Prostate gland (tissue), 2 donors: ENCODE measurements at regions not wholly inside any gene's neighbourhood (a gene's known extent, or its start where the extent isn't known, plus 50 kb on each side); places are given as distances from the start of the nearest gene placed in this dataset.

Experiments
- CTCF ChIP-seq, 4 experiments: fragments of 200-600 bp in 2 of 4; fragments of 450-650 bp in 2 of 4; sonication (generic) in 2 of 4; IDR thresholded peaks; 1 replicate in 3 of 4; 2 replicates in 1 of 4; pipeline ENCODE4 v1.5.1; 2016 to 2019; ENCODE audit warnings: antibody characterized with exemption in 4 of 4, mild to moderate bottlenecking in 2 of 4, moderate library complexity in 2 of 4
- POLR2A ChIP-seq: fragments of 450-650 bp; IDR thresholded peaks from one replicate; pipeline ENCODE4 v1.6.1; 2016; ENCODE audit warnings: antibody characterized with exemption, mild to moderate bottlenecking
- POLR2AphosphoS5 ChIP-seq: sonication (generic); formaldehyde crosslinking; IDR thresholded peaks from one replicate; pipeline ENCODE4 v1.6.1; 2017; ENCODE audit warnings: antibody characterized with exemption

GRCh38 chr13:31950111-31950815, 81.3 kb upstream of the FRY start:
- TF ChIP-seq POLR2A (no peak), CTCF (IDR thresholded peaks at IDR 0.05) (no peak), POLR2AphosphoS5 (no peak)
